ENCODE measurements at regions not wholly inside any gene's neighbourhood (a gene's known extent, or its start where the extent isn't known, plus 50 kb on each side); places are given as distances from the start of the nearest gene placed in this dataset.

GRCh38 chr6:121499666-121500065 lies 64.2 kb downstream of the GJA1 start:
- TF ChIP-seq CTCF (IDR thresholded peaks at IDR 0.05; ENCODE audit: borderline replicate concordance, insufficient read depth, low read depth, low read length) = no peak
- no peak overlapping the region for H3K4me3 ChIP-seq (ENCODE audit: low read depth, low read length)

DNA sequence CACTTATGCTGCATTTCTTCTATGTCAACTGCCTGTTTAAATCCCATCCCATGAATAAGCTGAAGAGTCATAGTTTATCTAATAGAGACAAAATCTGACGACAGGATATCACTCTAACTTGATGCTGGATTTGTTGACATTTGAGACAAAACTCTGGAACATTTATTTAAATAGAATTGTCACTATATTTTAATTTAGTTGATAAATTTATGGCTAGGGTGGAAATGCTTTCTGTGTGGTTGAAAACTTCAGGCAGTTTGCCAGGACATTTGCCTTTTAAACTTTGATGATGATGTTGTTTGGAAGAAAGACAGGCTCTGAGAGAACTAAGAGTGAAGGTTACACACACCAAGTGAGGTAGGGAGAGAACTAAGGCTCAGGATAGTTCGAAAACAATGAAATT lies 68.1 kb downstream of the GJA1 start:
- no peak overlapping the region for H3K4me3 ChIP-seq (ENCODE audit: low read depth, low read length)
- TF ChIP-seq CTCF (IDR thresholded peaks at IDR 0.05; ENCODE audit: borderline replicate concordance, insufficient read depth, low read depth, low read length) = no peak

DNA sequence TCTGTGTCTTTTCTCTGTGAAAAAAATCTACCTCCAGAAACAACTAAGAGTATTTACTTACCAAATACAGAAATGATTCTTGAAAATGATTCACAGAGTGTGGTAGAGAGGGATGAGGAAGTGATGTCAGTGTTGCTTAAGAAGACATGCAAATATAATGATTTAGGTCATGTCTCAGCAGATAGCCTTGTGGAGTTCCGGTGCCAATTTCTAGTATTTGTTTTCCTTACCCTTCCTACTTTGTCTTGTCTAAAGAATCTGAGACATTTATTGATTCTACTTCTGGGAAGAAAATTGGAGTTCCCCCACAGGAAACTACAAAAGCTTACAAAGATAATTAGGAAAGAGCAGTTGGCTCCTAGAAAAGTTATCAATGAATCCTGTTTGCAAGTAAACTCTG lies 68.8 kb downstream of the GJA1 start:
- H3K4me3 ChIP-seq (ENCODE audit: low read depth, low read length) = no peak overlapping the region
- no peak for TF ChIP-seq CTCF (IDR thresholded peaks at IDR 0.05; ENCODE audit: borderline replicate concordance, insufficient read depth, low read depth, low read length)

DNA sequence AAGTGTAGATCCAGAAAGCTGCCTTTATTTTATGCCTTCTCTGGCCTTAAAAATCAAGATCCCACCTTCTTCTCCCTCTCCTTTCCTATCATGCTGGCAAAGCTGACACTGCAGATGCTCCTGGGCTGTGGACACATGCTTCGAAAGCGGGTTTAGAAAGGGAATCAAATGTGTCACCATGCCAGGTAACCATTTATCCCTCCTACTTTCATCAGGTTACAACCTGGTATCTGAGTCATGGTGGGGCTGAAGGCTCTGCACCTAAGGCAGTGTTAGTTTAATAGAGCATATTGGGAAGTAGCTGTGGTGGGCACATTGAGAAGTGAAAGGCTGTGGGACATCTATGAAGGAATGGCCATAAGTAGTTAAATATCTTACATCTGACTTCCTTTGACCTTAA lies 69.8 kb downstream of the GJA1 start:
- H3K4me3 ChIP-seq (ENCODE audit: low read depth, low read length) = no peak overlapping the region
- no peak for TF ChIP-seq CTCF (IDR thresholded peaks at IDR 0.05; ENCODE audit: borderline replicate concordance, insufficient read depth, low read depth, low read length)

GRCh38 chr6:121506761-121507754 lies 71.6 kb downstream of the GJA1 start:
- TF ChIP-seq CTCF (IDR thresholded peaks at IDR 0.05; ENCODE audit: borderline replicate concordance, insufficient read depth, low read depth, low read length) = no peak
- no peak overlapping the region for H3K4me3 ChIP-seq (ENCODE audit: low read depth, low read length)

GRCh38 chr6:121510568-121511177 lies 75.2 kb downstream of the GJA1 start:
- no peak overlapping the region for H3K4me3 ChIP-seq (ENCODE audit: low read depth, low read length)
- TF ChIP-seq CTCF (IDR thresholded peaks at IDR 0.05; ENCODE audit: borderline replicate concordance, insufficient read depth, low read depth, low read length) = no peak
